Upper lobe of right lung (tissue), 1 donor: ENCODE measurements at regions not wholly inside any gene's neighbourhood (a gene's known extent, or its start where the extent isn't known, plus 50 kb on each side); places are given as distances from the start of the nearest gene placed in this dataset.
A peak's percentile ranks its signal among the peaks of the same experiment; 100 is the strongest.

ENCODE experiments used
- ATAC-seq: fragments of 200-7000 bp; cut with Tn5 transposase; one replicate; pipeline ENCODE4 v1.9.1; 2020; ENCODE audit warnings: mild to moderate bottlenecking, moderate library complexity
- DNase-seq: peaks from one replicate; pipeline ENCODE4 v3.0.0-alpha.2; 2020
- H3K27ac ChIP-seq: fragments of 200-600 bp; one replicate; pipeline ENCODE4 v1.8.0; 2022
- H3K27me3 ChIP-seq: fragments of 200-600 bp; one replicate; pipeline ENCODE4 v1.8.0; 2022; ENCODE audit warnings: mild to moderate bottlenecking
- H3K36me3 ChIP-seq: fragments of 200-600 bp; one replicate; pipeline ENCODE4 v1.8.0; 2022
- H3K4me1 ChIP-seq: fragments of 200-600 bp; one replicate; pipeline ENCODE4 v1.8.0; 2022
- H3K4me3 ChIP-seq: fragments of 200-600 bp; one replicate; pipeline ENCODE4 v1.8.0; 2022; ENCODE audit warnings: mild to moderate bottlenecking
- H3K9me3 ChIP-seq: fragments of 200-600 bp; one replicate; pipeline ENCODE4 v1.8.0; 2022
- intact Hi-C: fragments of 100-400 bp; cut with DNase I; formaldehyde crosslinking; loops from one replicate; pipeline ENCODE4 v1.11.0; 2022
- TF ChIP-seq, protein P1 (sequence below): fragments of 200-600 bp; IDR thresholded peaks from one replicate; pipeline ENCODE4 v1.8.0; 2022; ENCODE audit warnings: antibody characterized with exemption
- donor health status: DM: no; HTN: yes; CAD: no; lungs with severe emphysema.

DNA sequence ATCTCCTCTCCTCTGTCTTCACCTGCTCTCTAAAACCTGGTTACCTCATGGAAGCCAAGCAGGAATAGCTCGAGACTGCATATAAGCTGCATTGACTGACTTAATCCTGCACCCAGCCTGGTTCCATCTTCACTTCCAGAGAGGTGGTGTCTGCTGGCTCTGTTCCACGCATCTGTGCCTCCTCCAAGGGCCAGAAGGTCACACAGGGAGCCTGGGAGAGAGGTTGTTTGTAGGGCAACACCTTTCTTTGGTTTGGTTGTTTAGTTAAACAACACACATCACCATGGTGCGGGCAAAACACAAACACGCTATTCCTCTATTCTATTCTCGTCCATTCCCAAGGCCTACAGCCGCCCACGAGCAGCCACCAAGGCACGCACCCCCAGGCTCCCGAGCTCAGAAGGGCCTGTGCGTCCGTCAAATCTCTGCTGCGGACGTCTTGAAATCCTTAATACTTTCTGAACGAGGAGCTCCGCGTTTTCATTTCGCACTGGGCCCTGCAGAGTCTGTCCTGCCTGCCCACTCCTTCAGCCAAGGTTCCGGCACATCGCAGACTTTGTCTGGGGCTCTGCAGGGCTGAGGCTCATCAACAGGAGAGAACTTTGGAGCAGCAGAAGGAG lies 116.2 kb downstream of the RIPK4 start:
- Histone ChIP-seq H3K36me3 (no peaks in the 10 kb centered on the region), H3K27ac (no peak overlapping the region), H3K27me3 (no peaks in the 10 kb centered on the region), H3K4me1 (peaks cover 16% of the 10 kb centered on the region), H3K9me3 (no peaks in the 10 kb centered on the region), H3K4me3 (no peak overlapping the region)
- DNase-seq (peak; percentile 17), ATAC-seq (no peak)
- TF ChIP-seq, protein P1, sequence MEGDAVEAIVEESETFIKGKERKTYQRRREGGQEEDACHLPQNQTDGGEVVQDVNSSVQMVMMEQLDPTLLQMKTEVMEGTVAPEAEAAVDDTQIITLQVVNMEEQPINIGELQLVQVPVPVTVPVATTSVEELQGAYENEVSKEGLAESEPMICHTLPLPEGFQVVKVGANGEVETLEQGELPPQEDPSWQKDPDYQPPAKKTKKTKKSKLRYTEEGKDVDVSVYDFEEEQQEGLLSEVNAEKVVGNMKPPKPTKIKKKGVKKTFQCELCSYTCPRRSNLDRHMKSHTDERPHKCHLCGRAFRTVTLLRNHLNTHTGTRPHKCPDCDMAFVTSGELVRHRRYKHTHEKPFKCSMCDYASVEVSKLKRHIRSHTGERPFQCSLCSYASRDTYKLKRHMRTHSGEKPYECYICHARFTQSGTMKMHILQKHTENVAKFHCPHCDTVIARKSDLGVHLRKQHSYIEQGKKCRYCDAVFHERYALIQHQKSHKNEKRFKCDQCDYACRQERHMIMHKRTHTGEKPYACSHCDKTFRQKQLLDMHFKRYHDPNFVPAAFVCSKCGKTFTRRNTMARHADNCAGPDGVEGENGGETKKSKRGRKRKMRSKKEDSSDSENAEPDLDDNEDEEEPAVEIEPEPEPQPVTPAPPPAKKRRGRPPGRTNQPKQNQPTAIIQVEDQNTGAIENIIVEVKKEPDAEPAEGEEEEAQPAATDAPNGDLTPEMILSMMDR: no peak
- intact Hi-C loops: no loop called here

DNA sequence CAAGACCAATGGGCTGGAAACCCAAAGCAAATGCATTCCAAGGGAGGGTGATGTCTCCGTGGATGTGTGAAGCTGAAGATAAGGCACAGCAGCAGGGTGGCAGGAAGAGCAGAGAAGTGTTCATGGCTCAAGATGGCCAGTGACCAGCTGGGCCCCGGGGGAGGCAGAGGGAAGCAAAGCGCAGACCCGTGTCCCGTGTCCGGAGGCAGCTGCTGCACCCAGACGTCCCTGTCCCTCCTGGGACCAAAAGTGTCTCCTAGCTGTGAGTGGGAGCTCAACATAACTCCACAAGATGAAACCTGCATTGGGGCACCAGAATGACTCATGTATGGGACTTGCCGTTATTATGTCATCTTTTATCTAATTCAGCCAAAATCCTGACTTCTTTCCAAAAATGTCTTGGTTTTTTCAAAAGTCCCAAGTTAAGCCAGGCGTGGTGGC lies 118.2 kb downstream of the RIPK4 start:
- H3K27me3 ChIP-seq: no peaks in the 10 kb centered on the region
- TF ChIP-seq, protein P1: no peak
- intact Hi-C loops: no loop called here
- no peaks in the 10 kb centered on the region for H3K9me3 ChIP-seq
- DNase-seq: no peak
- no peaks in the 10 kb centered on the region for H3K36me3 ChIP-seq
- H3K4me3 ChIP-seq: no peak overlapping the region
- H3K27ac ChIP-seq: no peak overlapping the region
- no peak for ATAC-seq
- peaks cover 17% of the 10 kb centered on the region for H3K4me1 ChIP-seq

DNA sequence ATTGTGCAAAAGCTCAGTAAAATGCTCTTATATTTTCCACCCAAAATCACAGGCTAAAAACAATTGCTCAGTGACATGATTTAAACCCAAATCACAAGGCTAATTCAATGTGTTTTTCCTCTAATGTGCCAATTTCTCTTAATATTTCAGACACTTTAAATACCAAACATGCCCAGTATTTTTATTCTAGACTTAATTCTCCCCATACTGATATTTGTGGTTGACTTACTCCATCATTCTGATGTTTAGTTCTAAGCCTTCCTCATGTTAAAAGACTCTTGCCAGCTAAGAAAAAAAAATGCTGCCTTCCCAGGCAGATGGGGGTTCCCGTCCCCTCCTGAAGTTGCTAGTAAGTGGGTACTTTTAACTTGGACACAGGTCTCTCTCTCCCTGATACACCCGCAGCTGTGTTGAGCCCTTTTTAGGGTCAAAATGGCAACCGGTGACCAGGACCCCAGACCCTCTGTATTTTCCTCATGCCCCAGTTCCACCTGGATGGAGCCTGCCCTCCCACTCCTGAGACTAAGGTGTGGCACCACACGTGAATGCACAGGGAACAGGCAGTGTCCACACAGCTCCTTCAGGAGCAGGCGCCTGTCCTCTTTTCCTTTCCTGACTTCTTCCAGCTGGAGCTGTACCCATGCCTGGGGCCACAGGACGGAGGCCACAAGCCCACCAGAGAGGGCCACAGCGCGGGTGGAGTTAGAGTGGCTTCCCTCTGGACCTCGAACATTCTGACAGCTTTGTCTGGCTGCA lies 118.9 kb downstream of the RIPK4 start:
- Histone ChIP-seq H3K4me1 (peaks cover 16% of the 10 kb centered on the region), H3K4me3 (no peak overlapping the region), H3K9me3 (no peaks in the 10 kb centered on the region), H3K27me3 (no peaks in the 10 kb centered on the region), H3K27ac (no peak overlapping the region), H3K36me3 (no peaks in the 10 kb centered on the region)
- DNase-seq: no peak
- intact Hi-C loops: no loop called here
- TF ChIP-seq, protein P1: no peak
- peak; percentile 9 for ATAC-seq

DNA sequence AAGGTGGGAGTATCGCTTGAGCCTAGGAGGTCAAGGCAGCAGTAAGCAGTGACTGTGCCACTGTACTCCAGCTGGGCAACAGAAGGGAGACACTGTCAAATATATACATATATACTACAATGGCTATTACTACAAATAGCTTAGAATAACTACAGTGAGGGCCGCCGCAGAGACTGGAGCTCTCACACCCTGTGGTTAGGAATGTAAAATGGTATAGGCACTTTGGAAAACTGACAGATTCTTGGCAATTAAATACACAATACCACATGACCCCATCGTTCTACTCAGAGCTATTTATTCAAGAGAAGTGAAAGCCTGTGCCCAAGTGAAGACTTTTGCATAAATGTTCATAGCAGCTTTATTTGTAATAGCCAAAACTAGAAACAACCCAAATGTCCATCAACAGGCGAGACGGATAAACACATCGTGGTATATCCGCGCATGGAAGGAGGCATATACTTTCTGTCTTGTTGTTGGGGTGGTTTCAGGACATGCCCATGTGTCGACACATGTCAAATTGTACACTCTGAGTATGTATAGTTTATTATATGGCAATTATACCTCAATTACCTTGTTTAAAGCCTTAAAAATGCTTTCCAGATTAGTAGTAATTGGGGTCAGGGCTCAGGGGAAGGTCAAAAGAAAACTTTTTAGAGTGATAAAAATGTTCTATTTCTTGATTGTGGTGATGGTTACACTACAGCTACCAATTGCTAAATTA lies 123.4 kb downstream of the RIPK4 start:
- TF ChIP-seq, protein P1: no peak
- Histone ChIP-seq H3K27ac (no peak overlapping the region), H3K4me3 (no peak overlapping the region), H3K9me3 (no peaks in the 10 kb centered on the region), H3K36me3 (no peaks in the 10 kb centered on the region), H3K27me3 (no peaks in the 10 kb centered on the region), H3K4me1 (peaks cover 10% of the 10 kb centered on the region)
- peak; percentile 20 for DNase-seq
- ATAC-seq: peak; percentile 41
- intact Hi-C loops: no loop called here

DNA sequence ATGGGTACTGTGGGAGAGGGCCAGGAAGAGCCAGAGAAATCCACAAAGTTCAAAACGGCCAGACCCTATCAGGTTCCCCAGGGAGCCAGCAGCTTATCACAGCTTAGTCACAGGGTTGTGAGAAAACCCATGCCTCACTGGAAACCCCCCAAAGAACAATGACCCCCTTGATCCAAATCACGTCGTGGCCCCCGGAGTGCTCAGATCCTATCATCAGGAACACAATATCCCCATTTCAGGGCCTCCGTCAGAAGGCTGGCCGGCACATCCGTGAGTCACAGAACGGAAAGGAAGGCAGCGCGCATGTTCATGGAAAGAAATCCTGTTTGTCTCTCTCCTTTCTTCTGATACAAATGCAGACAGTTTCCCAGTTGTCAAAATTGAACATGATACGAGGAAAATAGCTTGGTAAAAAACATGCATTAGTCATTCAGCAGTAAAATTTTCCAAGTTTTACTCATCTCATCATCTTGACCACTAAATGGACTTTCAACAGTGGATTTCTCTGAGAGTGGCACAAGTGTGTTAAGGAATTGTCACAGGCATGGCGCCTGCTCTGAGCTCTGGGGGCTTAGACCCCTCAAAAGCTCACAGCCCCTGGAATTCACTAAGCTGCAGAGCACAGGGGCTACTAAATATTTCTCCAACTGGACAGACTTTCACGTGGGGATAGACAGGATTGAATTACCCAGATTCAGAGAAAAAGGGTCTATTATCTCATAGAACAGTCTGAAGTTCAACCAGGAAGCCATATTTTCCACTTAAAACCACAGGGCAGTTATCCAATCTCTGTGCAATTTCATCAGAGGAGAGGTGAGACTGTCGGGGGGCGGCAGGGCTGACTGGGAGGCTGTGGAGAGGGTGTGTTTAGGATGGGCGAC lies 124.8 kb downstream of the RIPK4 start:
- DNase-seq (peak; percentile 36), ATAC-seq (no peak)
- Histone ChIP-seq H3K36me3 (no peaks in the 10 kb centered on the region), H3K4me1 (peaks cover 10% of the 10 kb centered on the region), H3K27ac (peak overlapping the region; percentile 45), H3K27me3 (no peaks in the 10 kb centered on the region), H3K4me3 (no peak overlapping the region), H3K9me3 (no peaks in the 10 kb centered on the region)
- TF ChIP-seq, protein P1: no peak
- intact Hi-C loops: no loop called here
